ENCODE measurements at regions not wholly inside any gene's neighbourhood (a gene's known extent, or its start where the extent isn't known, plus 50 kb on each side); places are given as distances from the start of the nearest gene placed in this dataset.
A peak's percentile ranks its signal among the peaks of the same experiment; 100 is the strongest.

DNA sequence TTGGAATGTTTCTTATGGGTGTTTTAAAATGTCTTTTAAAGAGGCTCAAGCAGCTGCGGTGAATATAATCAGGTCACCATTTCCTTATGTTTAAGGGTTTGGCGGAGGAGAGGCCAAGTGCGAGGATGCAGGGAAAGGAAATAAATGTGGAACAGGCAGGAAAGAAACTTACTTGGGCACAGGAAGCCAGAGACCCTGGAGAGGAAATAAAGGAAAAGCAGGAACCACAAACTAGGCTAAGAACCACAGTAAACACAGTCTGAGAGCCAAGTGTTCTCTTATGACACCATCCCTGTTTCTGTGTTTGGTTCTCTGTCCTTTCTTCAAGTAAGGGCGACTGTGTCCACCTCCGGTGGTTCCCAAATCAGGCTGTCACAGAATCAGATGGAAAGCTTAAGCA is 166.5 kb downstream of the C9orf152 start:
- Mint-ChIP-seq H3K36me3 (ENCODE audit: unreplicated experiment) (no peaks in the 10 kb centered on the region), H3K4me1 (ENCODE audit: unreplicated experiment) (peaks cover 15% of the 10 kb centered on the region), H3K27me3 (ENCODE audit: unreplicated experiment) (no peaks in the 10 kb centered on the region), H3K27ac (ENCODE audit: unreplicated experiment) (no peak overlapping the region), H3K9me3 (ENCODE audit: unreplicated experiment) (no peaks in the 10 kb centered on the region), H3K4me3 (ENCODE audit: unreplicated experiment) (no peak overlapping the region)
- TF ChIP-seq, protein P1, sequence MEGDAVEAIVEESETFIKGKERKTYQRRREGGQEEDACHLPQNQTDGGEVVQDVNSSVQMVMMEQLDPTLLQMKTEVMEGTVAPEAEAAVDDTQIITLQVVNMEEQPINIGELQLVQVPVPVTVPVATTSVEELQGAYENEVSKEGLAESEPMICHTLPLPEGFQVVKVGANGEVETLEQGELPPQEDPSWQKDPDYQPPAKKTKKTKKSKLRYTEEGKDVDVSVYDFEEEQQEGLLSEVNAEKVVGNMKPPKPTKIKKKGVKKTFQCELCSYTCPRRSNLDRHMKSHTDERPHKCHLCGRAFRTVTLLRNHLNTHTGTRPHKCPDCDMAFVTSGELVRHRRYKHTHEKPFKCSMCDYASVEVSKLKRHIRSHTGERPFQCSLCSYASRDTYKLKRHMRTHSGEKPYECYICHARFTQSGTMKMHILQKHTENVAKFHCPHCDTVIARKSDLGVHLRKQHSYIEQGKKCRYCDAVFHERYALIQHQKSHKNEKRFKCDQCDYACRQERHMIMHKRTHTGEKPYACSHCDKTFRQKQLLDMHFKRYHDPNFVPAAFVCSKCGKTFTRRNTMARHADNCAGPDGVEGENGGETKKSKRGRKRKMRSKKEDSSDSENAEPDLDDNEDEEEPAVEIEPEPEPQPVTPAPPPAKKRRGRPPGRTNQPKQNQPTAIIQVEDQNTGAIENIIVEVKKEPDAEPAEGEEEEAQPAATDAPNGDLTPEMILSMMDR (IDR thresholded peaks at IDR 0.05) = no peak
- no peak for DNase-seq (ENCODE audit: extremely low spot score, unreplicated experiment)

DNA sequence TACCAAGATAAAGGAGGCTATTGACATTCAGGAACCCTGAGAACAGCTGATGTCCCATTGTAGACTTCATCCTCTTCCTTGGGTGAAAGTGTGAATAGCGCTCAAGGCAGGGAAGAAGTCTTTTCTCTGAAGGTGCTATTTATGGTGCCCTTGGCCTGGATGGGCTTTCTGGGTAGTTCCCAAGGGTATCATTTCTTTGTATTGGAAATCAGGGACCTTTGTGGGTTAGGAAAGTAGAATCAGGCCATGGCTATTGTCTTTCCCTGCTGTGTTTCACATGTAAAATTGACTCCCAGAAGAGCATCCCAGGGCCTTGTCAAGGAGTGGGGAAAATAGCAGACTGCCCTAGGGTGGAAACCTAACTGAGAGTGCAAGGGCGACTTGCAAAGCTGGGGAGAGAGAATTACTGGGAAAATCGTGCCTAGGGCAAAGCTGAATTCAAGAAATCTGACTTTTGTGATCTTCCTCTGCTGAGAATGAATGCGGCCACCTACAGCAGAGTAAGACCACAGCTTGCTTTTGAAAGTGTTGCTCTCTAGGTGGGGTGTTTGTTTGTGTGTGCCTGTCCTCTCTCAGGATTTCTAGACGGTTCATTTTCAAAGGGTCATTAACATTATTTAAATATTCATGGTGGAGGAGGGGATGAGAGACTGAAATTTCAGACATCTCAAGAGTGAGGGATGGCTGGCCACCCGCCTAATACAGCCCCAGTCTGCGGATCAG is 160.6 kb downstream of the C9orf152 start:
- H3K27ac Mint-ChIP-seq (ENCODE audit: unreplicated experiment) = peak overlapping the region; percentile 76
- H3K4me1 Mint-ChIP-seq (ENCODE audit: unreplicated experiment) = peaks cover 45% of the 10 kb centered on the region
- no peaks in the 10 kb centered on the region for H3K36me3 Mint-ChIP-seq (ENCODE audit: unreplicated experiment)
- DNase-seq (ENCODE audit: extremely low spot score, unreplicated experiment) = no peak
- H3K4me3 Mint-ChIP-seq (ENCODE audit: unreplicated experiment) = peak overlapping the region; percentile 97
- TF ChIP-seq, protein P1 (IDR thresholded peaks at IDR 0.05) = no peak
- H3K9me3 Mint-ChIP-seq (ENCODE audit: unreplicated experiment) = no peaks in the 10 kb centered on the region
- no peaks in the 10 kb centered on the region for H3K27me3 Mint-ChIP-seq (ENCODE audit: unreplicated experiment)

DNA sequence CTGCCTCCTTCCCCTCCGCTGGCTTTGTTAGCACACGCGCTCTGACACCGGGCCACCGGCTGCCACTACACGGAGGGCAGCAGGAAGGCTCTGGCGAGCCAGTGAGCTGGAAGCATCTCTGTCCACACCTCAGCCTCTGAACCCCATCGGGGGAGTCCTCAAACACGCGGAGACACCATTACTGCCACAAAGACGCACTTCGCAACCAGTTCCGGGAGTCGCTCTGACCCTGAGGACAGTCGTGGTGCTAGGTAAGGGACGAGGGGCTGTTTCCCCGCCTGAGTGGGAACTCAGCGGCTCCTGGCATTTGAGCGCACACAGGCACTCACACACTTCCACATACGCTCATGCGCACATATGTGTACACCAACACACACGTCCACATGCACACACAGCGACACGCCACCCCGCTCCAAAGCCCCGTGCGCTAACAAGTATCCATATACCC is 160.0 kb downstream of the C9orf152 start:
- H3K9me3 Mint-ChIP-seq (ENCODE audit: unreplicated experiment) = no peaks in the 10 kb centered on the region
- H3K27me3 Mint-ChIP-seq (ENCODE audit: unreplicated experiment) = no peaks in the 10 kb centered on the region
- H3K4me3 Mint-ChIP-seq (ENCODE audit: unreplicated experiment) = peak overlapping the region; percentile 97
- H3K27ac Mint-ChIP-seq (ENCODE audit: unreplicated experiment) = peak overlapping the region; percentile 76
- peaks cover 48% of the 10 kb centered on the region for H3K4me1 Mint-ChIP-seq (ENCODE audit: unreplicated experiment)
- no peak for DNase-seq (ENCODE audit: extremely low spot score, unreplicated experiment)
- no peaks in the 10 kb centered on the region for H3K36me3 Mint-ChIP-seq (ENCODE audit: unreplicated experiment)
- TF ChIP-seq, protein P1 (IDR thresholded peaks at IDR 0.05) = no peak

DNA sequence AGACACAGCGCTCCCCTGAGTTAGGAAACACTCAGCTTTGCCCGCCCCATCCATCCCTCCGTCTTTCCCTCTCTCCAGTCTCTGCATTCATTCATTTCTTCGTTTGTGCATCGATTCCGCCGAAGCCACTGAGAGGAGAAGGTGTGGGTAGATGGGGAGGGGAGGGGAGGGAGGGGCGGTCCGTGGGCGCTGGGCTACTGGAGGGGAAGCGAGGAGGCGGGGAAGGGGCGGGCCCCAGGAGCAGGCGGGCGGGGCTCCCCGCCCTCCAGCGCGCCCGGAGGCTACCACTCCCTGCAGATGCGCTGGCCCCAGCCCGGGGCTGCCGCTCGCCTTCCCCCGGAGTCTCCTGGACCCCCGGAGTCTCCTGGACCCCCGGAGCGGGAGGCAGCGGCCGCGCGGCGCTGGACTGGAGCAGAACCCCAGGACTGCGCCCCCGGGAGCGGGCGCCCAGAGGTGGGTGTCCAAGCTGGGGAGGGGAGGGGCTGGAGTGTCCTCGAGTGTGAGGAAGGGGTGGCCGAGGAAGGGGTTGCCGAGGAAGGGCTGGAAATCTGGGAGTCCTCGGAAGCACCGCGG is 159.5 kb downstream of the C9orf152 start:
- H3K27me3 Mint-ChIP-seq (ENCODE audit: unreplicated experiment) = no peaks in the 10 kb centered on the region
- TF ChIP-seq, protein P1 (IDR thresholded peaks at IDR 0.05) = no peak
- peak; percentile 91 for DNase-seq (ENCODE audit: extremely low spot score, unreplicated experiment)
- H3K9me3 Mint-ChIP-seq (ENCODE audit: unreplicated experiment) = no peaks in the 10 kb centered on the region
- peaks cover 49% of the 10 kb centered on the region for H3K4me1 Mint-ChIP-seq (ENCODE audit: unreplicated experiment)
- peaks cover under 1% of the 10 kb centered on the region for H3K36me3 Mint-ChIP-seq (ENCODE audit: unreplicated experiment)
- peak overlapping the region; percentile 94 for H3K27ac Mint-ChIP-seq (ENCODE audit: unreplicated experiment)
- peak overlapping the region; percentile 97 for H3K4me3 Mint-ChIP-seq (ENCODE audit: unreplicated experiment)

DNA sequence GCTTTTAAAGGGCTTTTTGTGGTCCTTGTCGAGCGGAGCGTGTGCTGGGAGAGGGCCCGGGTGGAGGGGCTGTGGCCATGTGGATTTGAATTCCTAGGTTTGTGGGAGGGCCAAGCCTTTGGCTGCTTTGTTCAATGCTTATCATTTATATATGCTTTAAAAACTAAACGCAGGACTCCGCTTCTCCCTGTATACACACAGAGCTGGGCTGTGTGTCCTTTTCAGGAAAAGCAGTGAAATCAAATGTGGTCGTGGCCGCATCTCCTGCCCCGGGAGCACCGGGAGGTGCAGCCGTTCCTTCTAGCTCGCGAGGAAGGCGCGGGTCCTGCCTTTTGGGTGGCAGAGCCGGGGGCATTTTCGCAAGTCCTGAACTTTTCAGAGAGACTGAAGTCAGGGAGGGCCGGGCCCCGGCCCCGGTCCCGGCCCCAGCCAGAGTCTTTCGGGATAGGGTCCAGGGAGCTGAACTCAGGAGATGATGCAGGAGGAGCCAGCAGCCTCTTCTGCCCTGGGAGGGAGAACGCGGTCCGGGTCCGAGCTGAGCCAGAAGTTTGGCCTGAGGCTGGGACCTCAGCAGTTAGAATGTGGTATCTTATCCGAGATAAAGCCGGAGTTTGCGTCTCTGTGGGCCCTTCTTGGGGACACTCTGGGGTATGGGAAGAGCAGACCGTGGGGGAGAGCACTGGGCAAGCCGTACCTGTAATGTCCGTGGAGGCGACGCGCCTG is 158.8 kb downstream of the C9orf152 start:
- peaks cover 3% of the 10 kb centered on the region for H3K36me3 Mint-ChIP-seq (ENCODE audit: unreplicated experiment)
- no peak for DNase-seq (ENCODE audit: extremely low spot score, unreplicated experiment)
- peak overlapping the region; percentile 97 for H3K4me3 Mint-ChIP-seq (ENCODE audit: unreplicated experiment)
- H3K27ac Mint-ChIP-seq (ENCODE audit: unreplicated experiment) = peak overlapping the region; percentile 94
- no peaks in the 10 kb centered on the region for H3K27me3 Mint-ChIP-seq (ENCODE audit: unreplicated experiment)
- peaks cover 52% of the 10 kb centered on the region for H3K4me1 Mint-ChIP-seq (ENCODE audit: unreplicated experiment)
- TF ChIP-seq, protein P1 (IDR thresholded peaks at IDR 0.05) = no peak
- no peaks in the 10 kb centered on the region for H3K9me3 Mint-ChIP-seq (ENCODE audit: unreplicated experiment)

All from osteocyte (in vitro differentiated cells).